Fibroblast of the aortic adventitia (primary cell): ENCODE measurements at regions not wholly inside any gene's neighbourhood (a gene's known extent, or its start where the extent isn't known, plus 50 kb on each side); places are given as distances from the start of the nearest gene placed in this dataset.
A peak's percentile ranks its signal among the peaks of the same experiment; 100 is the strongest.

Experiments
- DNase-seq: peaks from one replicate; pipeline ENCODE4 v3.0.0-alpha.2; 2010; ENCODE audit warnings: low read depth
- H3K4me3 ChIP-seq: 2 replicates; pipeline ENCODE4 v1.5.1; 2011; ENCODE audit warnings: low read depth, mild to moderate bottlenecking, control low read depth, low read length, moderate library complexity
- CTCF ChIP-seq: IDR thresholded peaks from 2 replicates; pipeline ENCODE4 v1.5.1; 2011; ENCODE audit warnings: mild to moderate bottlenecking, low read length, control low read depth, inconsistent platforms; ENCODE audit not compliant: insufficient read depth

GRCh38 chr13:107216046-107216755 is 648.3 kb upstream of the ARGLU1 start:
- DNase-seq, result no peak
- H3K4me3 ChIP-seq, result no peak overlapping the region
- TF ChIP-seq CTCF, result no peak

GRCh38 chr13:107211073-107211472 is 643.1 kb upstream of the ARGLU1 start:
- peak; percentile 94 for TF ChIP-seq CTCF
- peak; percentile 81 for DNase-seq
- no peak overlapping the region for H3K4me3 ChIP-seq

GRCh38 chr13:107210723-107211030 is 642.7 kb upstream of the ARGLU1 start:
- TF ChIP-seq CTCF, result no peak
- H3K4me3 ChIP-seq, result peak overlapping the region; percentile 14
- DNase-seq, result peak; percentile 26

- H3K4me3 ChIP-seq, result no peak overlapping the region
- DNase-seq, result peak; percentile 44
- TF ChIP-seq CTCF, result no peak
These were observed 642.1 kb upstream of the ARGLU1 start for GRCh38 chr13:107209824-107210722.

GRCh38 chr13:107208889-107209288 is 641.0 kb upstream of the ARGLU1 start:
- DNase-seq, result peak; percentile 1
- no peak for TF ChIP-seq CTCF
- H3K4me3 ChIP-seq, result no peak overlapping the region

GRCh38 chr13:107205318-107206104 is 637.6 kb upstream of the ARGLU1 start:
- peak; percentile 42 for DNase-seq
- TF ChIP-seq CTCF, result peak; percentile 94
- H3K4me3 ChIP-seq, result no peak overlapping the region
